ENCODE measurements at regions not wholly inside any gene's neighbourhood (a gene's known extent, or its start where the extent isn't known, plus 50 kb on each side); places are given as distances from the start of the nearest gene placed in this dataset.

- DNase-seq = no peak
These were observed 59.5 kb downstream of the ZIC5 start for GRCh38 chr13:99911965-99912566.

DNA sequence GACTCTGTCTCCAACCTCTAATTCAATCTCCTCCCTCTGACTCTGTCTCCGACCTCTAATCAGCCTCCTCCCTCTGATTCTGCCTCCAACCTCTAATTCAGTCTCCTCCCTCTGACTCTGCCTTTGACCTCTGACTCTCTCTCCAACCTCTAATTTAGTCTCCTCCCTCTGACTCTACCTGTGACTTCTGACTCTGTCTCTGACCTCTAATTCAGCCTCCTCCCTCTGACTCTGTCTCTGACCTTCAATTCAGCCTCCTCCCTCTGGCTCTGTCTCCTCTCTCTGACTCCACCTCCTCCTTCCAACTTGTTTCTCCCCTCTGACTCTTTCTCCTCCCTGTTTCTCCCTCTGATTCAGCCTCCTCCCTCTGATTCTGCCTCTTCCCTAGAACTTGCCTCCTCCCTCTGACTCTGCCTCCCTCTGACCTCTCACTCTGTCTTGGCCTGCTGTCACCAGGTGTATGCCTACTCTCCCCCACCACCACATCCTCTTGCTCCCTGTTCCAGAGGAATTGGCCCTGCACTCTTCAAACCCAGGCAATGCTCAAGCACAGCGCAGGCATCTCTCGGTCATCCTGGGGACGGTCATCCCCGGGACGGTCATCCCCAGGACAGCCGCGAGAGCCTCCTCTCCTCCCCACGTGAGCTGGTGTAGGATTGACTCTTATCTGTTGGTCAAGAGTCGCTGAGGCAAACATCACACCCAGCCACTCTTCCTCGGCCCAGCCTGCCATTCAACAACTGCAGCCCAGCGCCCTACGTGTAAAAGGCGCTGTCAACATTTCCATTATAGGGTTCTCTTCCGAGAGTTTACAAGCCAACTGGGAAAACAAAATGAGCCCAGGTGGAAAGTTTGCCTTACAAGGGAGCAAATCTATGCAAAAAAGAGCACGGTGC is 60.2 kb downstream of the ZIC5 start:
- no peak for DNase-seq

GRCh38 chr13:99909836-99910619 is 61.5 kb downstream of the ZIC5 start:
- peak; percentile 43 for DNase-seq

DNA sequence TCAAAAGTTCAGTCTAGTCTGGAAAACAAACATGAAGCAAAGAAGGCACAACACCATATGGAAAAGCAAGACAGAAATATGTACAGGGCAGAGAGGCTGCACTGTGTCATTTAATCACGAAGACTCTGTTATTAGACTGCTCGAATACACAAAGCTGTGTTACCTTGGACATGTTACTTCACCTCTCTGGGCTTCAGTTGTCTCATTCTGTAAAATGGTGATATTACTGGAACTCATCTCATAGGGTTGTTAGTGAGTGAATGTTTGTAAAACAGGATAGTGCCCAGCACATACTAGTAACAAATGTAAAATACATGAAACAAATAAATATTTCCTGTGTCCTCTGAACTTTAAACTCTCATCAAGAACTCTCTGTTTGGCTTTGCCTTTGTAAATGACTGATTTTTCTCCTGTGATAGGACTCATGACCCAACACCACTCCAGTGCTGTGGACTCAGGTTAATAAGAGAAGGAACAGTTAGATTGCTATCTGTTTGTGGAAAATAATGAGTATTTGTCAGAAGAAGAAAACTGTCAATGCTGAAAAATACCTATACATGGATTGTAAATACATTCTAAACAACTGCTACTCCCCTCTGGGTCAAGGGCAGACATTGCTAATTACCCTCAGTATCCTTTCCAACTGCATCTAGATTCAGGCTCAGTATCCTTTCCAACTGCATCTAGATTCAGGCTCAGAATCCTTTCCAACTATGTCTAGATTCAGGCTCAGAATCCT is 62.3 kb downstream of the ZIC5 start:
- no peak for DNase-seq

DNA sequence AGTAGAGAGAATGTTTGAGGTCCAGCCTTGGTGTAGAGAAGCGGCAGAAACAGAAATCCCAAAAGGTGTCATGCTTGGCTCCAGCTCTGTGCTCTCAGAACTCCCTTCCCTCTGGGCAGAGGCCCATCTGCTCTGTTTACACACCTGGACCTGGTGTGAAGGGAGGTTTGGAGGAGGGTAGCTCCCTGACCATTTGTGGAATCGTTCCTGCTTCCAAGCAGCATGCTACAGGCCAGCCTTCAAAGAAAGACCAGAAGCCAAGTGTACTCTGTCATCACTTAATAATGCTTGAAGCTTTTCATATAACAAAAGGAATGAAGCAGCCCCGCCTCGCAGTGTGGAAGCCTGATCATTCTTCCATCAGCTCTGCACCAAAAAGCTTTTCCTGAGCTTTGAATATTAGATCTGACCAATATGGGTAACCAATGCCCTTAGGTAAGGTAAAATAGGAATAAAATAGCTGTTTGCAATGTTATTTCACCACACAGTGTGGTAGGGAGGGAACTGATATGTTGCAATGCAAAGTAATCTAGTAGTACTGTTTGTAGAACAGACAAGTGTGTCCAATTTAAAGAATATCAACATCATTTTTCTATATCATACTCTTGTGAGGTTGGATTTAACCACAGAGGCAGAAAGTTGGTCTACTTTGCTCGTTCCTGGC is 63.3 kb downstream of the ZIC5 start:
- peak; percentile 17 for DNase-seq

DNA sequence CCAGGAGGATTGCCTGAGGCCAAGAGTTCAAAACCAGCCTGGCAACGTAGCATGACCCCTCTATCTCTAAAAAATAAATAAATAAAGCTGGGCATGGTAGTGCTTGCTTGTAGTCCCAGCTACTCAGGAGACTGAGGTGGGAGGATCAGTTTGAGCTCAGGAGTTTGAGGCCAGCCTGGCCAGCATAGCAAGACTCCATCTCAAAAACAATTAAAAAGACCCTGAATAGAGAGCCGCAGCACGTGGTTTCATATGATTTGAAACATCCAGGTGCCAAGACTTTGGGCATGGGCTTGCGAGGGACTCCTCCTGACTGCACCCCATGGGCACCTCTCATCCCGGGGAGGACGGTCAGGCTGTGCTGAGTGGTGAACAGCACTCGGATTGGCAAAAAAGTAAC is 63.9 kb downstream of the ZIC5 start:
- no peak for DNase-seq

DNA sequence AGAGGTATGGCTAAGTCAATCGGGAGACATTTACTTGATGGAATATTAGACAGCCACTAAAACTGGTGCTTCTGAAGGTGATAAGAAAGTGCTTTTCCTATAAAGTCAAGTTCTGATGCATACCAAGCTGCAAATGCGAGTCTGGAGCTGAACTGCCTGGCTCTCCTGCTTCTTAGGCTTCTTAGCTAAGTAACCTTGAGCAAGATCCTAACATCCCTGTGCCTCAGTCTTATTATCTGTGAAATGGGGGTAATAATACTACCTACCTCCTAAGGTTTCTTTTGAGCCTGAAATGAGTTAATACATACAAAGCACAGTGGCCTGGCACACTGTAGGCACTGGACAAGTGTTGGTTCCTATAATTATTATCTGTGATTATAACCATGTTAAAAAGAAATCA is 64.5 kb downstream of the ZIC5 start:
- DNase-seq = no peak

GRCh38 chr13:99905814-99906213 is 65.8 kb downstream of the ZIC5 start:
- no peak for DNase-seq

- DNase-seq = no peak
These were observed 66.3 kb downstream of the ZIC5 start for GRCh38 chr13:99905224-99905623.

DNA sequence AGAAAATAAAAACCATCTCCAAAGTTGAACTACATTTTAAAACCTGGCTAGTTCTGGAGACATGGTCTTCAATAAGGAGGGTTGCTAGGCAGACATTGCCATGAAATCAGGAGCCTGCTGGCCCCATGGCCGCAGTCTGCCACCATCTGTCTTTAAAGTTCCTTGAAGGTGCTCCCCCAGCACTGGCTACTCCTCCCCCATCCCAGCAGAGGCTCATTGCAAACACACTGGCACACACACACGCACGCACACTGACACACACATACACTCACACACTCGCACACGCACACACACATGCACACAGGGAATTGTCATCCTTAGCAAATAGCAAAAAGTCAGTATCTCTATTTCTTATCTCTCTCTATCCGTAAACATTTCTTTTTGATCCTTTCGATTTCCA is 68.4 kb downstream of the ZIC5 start:
- no peak for DNase-seq

GRCh38 chr13:99902657-99903056 is 68.9 kb downstream of the ZIC5 start:
- DNase-seq = no peak

DNA sequence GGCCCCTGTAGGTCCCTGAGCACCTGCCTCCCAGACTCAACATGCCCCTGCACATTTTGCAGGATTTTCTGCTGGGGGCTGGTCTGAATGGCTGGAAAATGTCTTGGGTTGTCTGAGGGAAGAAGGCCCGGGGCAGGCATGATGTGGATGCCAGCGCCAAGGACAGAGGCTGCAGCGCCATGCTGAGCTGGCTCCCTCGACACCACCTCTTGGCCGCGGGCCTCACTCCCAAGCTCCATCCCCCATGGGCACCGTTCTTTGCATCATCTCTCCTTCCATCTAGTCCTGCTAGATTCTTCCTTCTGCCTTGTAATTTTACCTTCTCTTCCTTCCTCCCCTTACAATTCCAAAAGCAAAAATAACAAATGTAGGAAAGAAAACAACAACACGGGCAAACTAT is 70.6 kb downstream of the ZIC5 start:
- no peak for DNase-seq

- DNase-seq = no peak
These were observed 73.1 kb downstream of the ZIC5 start for GRCh38 chr13:99898421-99898820.

DNA sequence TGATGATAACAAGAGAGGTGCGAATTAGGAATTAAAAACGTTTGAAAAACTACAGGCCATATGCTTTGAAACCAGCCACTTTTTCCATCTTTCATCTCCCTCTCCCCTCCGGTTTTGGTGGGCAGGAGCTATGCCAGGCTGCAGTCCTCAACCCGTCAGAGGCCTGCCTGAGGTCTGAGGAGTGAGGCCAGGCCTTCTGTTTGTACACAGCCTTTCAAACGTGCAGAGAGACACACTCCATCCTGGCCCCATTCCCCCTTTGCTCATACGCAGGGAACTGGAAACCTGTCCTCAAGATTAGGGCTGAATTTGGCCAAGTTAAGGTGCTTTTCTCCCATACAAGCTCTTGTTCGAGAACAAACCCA is 74.5 kb downstream of the ZIC5 start:
- DNase-seq = no peak

- no peak for DNase-seq
These were observed 75.0 kb downstream of the ZIC5 start for GRCh38 chr13:99896369-99897075.

DNA sequence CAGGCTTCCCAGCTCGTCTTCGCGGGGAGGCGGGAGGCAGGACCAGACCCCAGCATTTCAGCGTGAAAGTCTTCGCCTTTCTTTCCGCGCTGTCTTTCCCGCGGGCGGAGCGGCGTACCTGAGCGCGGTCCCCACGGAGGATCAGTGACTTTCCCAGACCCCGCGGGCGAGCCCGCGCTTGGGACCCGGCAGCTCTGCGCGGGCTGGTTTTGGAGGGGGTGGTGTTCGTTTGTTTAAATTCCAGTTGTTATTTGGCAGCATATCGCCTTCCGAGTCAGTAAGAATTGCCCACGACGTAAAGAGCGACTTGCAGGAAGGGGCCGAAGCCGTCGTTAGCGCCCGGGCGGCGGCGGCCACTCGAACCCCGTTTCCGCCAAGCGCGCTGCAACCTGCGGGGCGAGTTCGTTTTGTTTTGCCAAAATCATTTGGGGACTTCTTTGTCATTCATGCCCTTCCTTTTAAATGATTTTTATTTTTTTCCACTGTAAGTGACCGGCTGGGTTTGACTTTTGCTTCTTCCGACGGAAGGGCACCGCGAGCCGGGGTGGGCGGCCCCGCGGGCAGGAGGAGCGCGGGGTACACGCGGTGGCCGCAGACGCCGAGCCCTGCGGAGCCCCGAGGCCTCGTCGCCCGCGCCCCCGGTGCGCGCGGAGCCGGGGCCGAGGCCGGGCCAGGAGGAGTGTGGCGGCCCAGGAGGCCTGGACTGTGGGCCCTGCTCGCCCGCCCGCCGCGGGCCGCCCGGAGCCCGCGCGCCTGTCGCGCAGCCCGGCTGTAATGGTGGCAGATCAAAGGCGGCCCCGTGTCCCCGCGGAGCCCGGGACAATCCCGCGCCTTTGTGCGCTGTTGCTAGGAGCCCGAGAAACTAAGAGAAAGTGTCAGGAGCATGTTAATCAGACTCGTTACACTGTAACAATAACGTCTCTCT is 75.9 kb downstream of the ZIC5 start:
- DNase-seq = no peak

GRCh38 chr13:99894840-99895443 is 76.6 kb downstream of the ZIC5 start:
- no peak for DNase-seq

GRCh38 chr13:99894105-99894839 is 77.3 kb downstream of the ZIC5 start:
- no peak for DNase-seq

DNA sequence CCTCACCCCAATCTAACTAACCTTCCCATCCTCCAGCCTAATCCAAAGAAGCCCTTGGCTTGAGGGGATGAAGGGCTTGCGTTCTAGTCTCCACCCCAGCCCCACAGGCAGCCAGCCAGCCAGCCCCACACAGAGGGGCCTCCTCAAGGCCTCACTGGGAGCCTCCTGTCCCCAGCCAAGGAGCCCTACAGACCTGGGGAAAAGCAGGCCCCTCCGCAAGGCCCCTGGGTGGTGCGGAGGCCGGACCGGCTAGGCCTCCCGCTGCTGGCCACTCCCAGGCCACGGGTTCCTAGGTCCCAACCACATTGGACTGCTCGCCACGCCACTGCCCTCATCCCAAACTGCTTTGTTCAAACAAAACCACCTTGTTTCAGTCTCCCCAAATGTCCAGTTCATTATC is 78.0 kb downstream of the ZIC5 start:
- no peak for DNase-seq

All from NCI-H446 treated with DMSO at 0.1 percent for 48 hours (cell line).